CD1c-positive myeloid dendritic cell (primary cell): ENCODE measurements at regions not wholly inside any gene's neighbourhood (a gene's known extent, or its start where the extent isn't known, plus 50 kb on each side); places are given as distances from the start of the nearest gene placed in this dataset.
A peak's percentile ranks its signal among the peaks of the same experiment; 100 is the strongest.
"Not testable (repeated sequence)": the region's sequence is repeated elsewhere in the genome, so short reads cannot be mapped to it uniquely, and the experiment has no call there.

Source experiments
- DNase-seq: peaks from one replicate; pipeline ENCODE4 v3.0.0-alpha.2; 2016; ENCODE audit errors: extremely low spot score

GRCh38 chr6:100099189-100100074, 105.4 kb upstream of the MCHR2 start:
- peak; percentile 16 for DNase-seq

- no peak for DNase-seq
Observed at GRCh38 chr6:100096936-100097335, 102.9 kb upstream of the MCHR2 start.

GRCh38 chr6:100096341-100096740, 102.3 kb upstream of the MCHR2 start:
- DNase-seq: no peak

- DNase-seq: no peak
Observed at GRCh38 chr6:100093405-100093804, 99.4 kb upstream of the MCHR2 start.

DNA sequence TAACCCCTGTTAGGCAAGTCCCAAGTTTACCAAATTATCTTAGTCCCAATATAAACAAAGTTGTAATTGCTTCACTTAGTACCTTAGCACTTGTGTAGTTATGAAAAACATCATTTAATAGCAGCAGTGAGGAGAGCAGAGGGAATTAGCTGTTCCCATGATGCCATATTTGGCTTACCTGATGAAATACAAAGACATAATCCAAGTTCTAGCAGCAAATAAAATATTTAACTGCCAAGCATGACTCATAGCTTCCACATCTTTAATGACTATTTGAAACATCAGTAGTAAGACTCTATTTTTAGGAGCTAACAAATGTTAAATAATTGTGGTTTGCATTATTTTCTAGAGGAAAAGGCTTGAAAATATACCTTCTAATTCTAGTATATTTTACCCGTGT, 94.0 kb upstream of the MCHR2 start:
- no peak for DNase-seq

- no peak for DNase-seq
Observed at GRCh38 chr6:100084991-100085364, 91.0 kb upstream of the MCHR2 start.

DNA sequence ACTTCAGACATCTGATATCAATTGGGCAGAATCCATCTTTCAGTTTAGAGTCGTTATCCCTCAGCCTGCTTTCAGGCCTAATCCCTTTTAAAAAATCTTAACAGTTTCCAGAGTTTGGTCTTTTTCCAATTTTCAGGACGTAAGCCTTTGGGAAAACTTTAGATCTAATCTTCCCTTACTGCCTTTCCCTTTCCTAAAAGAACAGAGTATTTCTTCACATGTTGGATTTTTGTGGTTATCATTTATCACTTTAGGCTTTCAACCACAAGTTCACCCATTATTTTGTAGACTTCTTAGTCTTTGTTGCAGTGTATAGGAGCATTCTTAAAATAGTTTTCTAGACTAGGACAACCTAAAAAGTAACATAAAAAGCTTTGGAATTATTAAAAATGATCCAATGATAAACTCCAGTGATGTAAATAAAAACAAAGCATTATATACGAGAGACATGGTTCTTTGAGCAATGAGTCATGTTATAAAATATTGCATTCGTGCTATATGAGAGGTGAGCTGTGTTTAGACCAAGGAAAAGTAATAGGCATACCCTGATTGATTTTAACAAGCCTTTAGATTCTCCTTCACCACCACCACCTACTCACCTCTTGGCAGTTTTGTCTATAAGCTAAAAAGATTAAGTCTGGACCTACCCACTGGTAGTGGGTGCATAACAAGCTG, 90.4 kb upstream of the MCHR2 start:
- DNase-seq: no peak

- DNase-seq: no peak
Observed at GRCh38 chr6:100078509-100078908, 84.5 kb upstream of the MCHR2 start.

DNA sequence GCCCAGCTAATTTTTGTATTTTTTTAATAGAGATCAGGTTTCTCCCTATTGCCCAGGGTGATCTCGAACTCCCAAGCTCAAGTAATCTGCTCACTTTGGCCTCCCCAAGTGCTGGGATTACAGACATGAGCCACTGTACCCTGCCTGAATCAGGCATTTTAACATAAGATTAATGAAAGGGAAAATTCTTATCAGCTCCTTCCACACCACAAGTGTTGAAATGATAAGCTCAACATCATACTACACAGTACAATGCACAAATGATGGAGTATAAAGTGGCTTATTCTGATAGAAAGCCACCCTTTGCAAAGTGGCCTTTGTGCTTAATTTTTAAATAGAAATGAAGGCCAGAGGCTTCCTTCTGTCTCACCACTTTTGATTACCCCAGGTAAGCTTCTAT, 71.3 kb upstream of the MCHR2 start:
- no peak for DNase-seq

DNA sequence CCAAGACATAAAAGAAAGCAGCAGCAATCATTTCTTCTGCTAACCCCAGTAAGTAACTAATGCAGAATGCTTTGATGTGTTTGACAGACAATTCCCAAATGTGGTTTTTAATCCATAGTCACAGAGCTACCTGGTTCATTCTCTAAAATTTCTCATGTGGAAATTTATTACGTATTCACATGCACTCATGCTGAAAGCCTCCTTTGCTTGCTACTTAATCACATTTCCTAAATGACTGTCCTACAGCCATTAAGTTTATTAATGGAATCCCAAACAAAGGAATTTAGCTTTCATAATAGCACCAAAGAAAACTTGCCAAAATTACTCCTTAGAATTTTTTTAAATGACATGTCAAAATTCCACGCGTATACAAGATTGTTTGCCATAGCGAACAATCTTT, 68.6 kb upstream of the MCHR2 start:
- no peak for DNase-seq

GRCh38 chr6:100057941-100058340, 63.9 kb upstream of the MCHR2 start:
- no peak for DNase-seq

DNA sequence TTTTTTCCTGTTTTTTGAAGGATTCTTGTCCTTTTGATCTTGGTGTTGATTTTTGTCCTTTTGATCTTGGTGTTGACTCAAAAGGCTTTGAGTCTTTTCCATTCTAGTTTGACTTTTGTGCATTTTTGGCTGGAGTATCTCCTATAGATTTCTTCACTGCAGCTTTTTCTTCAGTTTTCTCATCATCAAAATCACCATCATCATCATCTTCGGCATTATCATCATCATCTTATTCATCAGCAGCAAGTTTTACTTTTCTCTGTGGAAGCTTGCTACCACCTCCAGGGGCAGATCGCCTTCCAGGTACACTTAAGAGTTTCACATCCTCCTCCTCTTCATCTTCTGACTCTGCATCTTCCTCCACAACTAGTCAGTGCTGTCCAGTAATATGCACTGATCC, 56.5 kb upstream of the MCHR2 start:
- no peak for DNase-seq

- DNase-seq: not testable (repeated sequence)
Observed at GRCh38 chr6:100043961-100044360, 49.9 kb upstream of the MCHR2 start.
